Activated CD8-positive, alpha-beta memory T cell treated with anti-CD3 and anti-CD28 coated beads, Interleukin-2, amount 50 U/mL, for 4 hours (primary cell): ENCODE measurements at regions not wholly inside any gene's neighbourhood (a gene's known extent, or its start where the extent isn't known, plus 50 kb on each side); places are given as distances from the start of the nearest gene placed in this dataset.

ENCODE experiments used
- DNase-seq: peaks from one replicate; pipeline ENCODE4 v3.0.0-alpha.2; 2020

DNA sequence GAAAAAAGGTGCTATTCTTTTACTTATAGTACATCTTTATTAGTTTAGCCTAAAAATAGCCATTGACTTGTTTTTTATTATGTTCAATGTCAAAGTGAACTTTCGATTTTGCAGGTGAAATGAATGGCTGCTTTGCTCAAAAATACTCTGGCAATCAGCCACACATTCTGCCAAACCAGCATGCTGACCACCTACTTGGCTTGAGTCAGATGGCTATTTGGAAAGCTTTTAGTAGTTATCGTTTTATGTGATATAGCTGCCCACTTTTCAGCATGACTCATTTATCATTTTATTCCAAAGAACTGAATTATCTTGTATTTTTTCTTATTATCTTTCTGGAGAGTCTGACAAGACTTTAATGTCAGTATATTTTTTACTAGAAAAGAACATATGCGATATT lies 1615.8 kb upstream of the TMEFF2 start:
- DNase-seq = no peak

DNA sequence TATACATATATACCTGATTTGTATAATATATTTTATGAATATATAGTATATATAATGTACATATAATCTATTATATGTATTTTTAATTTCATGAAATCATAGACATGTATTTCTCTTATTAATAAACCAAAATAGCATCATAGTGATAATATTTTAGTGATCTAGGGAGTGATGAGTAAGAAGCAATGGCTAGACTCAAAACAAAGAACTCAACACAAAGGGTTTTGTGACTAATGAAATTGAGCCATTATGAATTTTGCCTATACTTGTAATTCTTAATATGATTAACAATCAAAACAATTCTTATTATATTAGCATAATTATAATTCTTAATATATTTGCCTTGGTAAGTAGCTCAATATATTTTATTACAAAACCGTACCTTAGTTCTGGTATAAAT lies 1614.1 kb upstream of the TMEFF2 start:
- no peak for DNase-seq

DNA sequence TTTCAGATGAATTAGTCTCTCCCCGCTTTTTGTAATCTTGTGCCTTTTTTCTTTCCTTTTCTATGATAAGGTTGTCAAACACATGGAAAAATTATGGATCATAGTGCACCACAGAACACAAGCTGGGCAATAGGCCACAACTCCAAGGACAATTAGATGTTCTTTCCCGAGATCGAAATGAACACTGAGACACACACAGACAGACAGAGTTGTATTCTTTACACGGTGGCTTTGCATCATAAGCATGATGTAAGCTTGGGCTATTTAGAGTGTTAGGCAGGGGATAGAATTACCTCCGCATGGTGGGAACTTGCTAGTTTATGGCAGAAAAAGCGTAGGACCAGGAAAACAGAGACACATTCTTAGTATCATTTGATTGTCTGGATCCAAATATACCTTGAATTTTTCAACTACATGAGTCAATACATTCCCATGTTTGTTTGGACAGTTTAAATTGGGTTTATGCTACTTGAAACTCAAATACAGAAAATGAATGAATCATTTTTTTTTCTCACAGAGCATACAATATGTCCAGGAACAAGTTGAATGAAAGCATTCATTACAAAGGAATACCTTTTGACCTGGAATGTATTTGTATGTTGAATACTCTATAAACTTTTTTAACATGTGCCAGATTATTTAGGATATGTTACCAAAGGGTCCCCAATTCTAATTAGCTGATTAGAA lies 1611.5 kb upstream of the TMEFF2 start:
- DNase-seq = no peak

DNA sequence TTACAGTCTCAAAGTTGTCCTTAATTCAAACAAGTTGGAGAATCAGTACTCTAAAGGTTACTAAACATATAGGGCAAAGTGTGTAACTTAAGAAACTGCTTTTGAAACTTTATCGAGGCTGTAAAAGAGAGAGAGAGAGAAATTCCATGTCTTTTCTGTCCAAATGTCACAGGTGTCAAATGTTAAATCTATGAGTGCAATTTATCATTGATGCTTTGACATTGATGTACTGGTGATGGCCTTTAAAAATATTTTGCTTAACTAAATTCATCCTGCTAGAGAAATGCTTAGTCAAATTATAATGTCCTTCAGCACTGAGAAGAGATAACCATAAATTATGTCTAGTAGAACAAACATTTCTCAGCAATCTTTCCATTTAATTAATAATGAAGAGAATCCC lies 1602.1 kb upstream of the TMEFF2 start:
- DNase-seq = no peak

DNA sequence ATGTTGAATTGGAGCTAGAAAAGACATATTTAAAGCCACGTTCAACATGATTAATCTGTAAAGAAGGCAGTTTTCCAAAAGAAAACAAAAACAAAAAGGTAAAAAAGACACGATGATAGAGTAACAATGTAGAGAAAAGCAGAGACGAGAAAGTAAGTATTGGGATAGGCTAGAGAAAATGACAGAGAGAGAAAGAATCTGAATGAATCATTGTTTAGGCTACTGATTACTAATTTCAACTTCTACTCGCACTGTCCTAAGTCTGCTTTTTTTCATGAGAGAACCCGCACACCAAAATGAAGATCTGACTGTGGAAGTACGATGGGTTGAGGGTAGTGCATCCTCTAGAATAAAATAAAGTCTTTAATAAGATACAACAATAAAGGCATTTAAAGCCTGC lies 1599.2 kb upstream of the TMEFF2 start:
- DNase-seq = no peak

DNA sequence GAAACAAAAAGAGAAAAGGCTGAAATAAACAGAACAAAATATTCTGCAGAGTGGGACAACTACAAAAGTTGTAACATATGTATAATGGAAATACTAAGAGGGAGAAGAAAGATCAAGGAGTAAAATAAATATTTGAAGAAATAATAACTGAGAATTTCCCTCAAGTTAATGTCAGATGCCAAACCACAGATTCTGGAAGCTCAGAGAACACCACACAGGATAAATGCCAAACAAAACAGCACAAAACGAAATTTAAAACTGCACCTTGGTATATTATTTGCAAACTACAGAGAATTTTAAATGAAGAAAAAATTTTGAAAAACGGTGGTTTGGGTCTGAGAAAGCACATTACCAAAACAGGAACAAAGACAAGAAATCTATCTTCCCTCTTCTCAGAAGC lies 1588.9 kb upstream of the TMEFF2 start:
- DNase-seq = no peak

DNA sequence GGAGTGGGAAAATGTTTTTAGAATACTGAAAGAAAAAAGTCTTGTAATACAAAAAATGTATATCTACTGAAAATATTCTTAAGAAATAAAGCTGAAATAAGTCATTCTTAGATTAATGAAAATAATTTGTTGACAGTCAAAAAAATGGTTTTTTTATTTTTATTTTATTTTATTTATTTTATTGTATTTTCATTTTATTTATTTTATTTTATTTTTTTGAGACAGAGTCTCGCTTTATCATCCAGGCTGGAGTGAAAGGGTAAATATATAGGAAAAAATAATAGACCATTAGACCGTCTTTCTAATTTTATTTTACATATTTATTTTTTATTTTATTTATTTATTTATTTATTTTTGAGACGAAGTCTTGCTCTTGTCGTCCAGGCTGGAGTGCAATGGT lies 1583.6 kb upstream of the TMEFF2 start:
- DNase-seq = no peak

DNA sequence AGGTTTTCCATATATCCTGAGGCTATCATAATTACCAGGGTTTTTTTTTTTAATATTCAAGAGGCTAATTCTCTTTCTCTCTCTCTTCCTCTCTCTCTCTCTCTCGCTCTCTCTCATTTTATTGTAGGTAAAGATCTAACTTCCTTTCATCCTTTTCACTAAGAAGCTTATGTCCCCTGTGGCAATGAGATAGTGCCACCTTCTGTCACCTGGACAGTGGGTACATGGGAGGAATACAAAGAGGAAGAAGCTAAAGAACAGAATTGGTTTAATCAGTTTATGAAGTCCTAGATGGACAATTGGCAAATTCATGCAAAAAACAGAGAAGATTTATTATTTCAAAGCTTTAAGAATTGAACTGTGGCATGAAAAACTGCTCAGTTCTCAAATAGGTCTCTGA lies 1582.3 kb upstream of the TMEFF2 start:
- no peak for DNase-seq

DNA sequence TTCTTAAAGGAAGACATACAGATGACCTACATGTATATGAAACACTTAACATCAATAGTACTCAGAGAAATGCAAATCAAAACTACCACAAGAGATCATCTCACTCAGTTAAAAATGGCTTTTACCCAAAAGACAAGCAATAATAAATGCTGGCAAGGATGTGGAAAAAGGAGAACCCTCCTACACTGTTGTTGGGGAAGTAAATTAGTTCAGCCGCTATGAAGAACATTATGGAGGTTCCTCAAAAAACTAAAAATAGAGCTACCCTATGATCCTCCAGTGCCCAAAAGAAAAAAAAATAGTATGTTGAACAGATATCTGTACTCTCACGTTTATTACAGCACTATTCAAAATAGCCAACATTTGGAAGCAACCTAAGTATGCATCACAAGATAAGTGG lies 1579.4 kb upstream of the TMEFF2 start:
- no peak for DNase-seq

DNA sequence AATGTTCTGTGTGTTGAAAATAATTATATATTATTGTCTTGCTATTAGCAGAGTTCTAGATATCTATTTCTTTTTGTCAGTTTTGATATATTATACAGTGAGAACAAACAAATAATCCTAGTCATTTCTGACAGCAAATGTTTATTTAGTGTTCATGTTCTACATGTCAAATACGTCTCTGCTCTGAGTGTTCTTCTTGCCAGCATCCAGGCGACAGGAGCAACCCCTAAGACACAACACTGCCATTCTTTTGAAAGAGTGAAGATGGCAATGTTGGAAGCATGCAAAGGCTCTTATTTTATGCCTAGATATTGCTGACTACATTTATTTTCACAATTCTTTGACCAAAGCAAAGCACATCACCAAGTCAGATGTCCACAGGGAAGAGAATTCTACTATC lies 1556.6 kb upstream of the TMEFF2 start:
- no peak for DNase-seq

DNA sequence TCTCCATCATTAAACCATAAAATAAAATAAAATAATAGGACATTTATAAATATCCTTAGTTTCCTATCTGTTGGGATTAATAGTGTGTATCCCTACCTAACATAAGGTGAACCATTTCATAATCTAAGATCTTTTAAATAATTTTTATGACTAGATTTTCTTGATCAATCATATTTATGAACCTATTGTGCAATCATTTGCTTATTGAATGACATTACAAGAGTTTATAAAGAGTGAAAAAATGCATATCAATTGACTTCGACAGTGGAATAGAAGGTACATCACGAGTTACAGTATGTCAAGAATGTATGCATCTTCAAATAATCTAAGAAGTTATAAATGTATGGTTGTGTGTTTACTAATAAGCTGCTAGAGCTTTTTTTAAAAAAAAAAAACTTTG lies 1554.8 kb upstream of the TMEFF2 start:
- no peak for DNase-seq

DNA sequence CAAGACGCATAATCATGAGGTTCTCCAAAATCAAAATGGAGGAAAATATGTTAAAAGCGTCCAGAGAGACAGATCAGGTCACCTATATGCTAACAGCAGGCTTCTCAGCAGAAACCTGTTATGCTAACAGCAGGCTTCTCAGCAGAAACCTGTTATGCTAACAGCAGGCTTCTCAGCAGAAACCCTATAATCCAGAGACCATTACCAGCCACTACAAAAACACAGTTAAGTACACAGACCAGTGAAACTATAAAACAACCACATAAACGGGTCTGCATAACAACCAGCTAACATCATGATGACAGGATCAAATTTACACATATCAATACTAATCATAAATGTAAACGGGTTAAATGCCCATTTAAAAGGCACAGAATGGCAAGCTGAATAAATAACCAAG lies 1548.4 kb upstream of the TMEFF2 start:
- no peak for DNase-seq

DNA sequence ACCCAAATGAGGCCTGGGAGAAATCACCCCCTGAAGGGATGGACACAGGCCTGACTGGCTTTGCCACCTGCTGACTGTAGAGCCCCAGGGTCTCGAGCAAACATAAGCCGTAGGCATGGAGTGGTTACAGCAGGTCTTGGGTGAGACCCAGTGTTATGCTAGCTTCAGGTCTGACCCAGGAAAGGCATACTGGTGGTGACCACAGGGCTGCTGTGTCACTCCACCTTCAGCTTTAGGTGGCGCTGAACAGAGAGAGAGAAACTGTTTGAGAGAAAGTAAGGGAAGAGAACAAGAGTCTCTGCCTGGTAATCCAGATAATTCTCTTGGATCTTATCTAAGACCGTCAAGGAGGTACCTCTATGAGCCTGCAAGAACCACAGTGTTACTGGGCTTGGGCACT lies 1544.2 kb upstream of the TMEFF2 start:
- no peak for DNase-seq

DNA sequence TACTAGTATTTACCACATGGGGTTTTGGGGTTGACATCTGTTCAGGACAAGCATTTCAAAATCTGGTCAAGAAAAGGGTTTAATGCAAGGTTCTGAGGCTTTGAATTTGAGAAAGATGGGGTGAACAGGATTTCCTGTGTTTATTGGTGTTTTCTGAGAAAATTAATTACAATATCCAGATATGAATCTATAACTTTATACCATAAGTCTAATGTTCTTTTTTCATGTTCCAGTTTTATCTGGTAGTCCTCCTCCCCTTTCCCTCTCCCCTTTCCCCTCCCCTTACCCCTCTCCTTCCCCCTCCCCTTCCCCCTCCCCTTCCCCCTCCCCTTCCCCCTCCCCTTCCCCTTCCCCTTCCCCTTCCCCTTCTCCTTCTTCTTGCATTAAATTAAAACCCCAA lies 1518.2 kb upstream of the TMEFF2 start:
- DNase-seq = no peak

DNA sequence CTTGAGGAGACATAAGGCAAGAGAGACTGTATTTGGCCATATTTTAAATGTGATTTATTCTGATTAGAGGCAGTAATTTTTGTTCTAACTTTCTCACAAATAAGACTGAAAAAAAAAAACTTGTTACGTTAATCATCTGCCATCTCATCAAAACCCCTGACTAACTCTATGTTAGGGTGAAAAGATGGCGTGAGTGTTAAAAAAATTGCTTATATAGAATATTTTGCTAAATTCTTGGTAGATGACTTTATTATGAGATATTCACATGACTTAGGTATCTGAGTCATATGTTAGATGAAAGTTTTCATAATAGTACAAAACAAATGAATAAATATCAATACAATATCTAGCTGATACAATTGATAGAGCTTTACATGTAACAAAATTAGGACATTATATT lies 1508.7 kb upstream of the TMEFF2 start:
- no peak for DNase-seq

DNA sequence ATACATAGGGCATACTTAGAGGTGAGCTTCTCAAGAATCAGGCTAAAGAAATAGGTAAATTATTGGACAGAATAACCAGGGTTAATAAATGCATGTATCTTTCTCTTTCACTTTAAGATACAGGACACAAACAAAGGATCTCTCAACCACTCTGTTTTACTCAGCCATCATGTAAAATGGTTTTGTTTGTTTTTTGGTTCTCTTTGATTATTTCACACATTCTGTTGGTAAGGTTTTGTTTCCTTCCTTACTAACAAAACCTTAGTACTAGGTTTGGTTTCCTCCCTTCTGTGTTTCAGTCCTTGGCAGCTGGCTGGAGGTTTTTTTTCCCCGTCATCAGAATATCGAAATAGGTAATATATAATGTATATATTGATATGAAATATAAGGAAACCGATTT lies 1506.8 kb upstream of the TMEFF2 start:
- DNase-seq = no peak

DNA sequence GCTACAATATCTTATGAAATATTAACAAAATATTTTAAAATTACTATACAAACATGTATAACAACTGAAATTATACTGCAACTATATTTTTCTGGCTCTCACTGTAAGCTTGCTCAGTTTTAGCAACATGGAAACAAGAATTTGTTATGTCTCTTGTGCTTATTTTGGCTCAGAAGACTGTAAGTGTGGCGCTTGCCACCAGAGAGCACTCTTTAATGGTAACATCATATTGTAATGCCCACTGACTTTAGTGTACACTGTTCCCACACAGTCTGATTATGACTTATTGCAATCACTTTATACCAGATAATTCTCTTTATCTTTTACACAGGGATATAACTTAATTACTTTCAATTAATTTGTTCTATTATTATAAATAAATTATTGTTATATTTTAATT lies 1500.6 kb upstream of the TMEFF2 start:
- no peak for DNase-seq

DNA sequence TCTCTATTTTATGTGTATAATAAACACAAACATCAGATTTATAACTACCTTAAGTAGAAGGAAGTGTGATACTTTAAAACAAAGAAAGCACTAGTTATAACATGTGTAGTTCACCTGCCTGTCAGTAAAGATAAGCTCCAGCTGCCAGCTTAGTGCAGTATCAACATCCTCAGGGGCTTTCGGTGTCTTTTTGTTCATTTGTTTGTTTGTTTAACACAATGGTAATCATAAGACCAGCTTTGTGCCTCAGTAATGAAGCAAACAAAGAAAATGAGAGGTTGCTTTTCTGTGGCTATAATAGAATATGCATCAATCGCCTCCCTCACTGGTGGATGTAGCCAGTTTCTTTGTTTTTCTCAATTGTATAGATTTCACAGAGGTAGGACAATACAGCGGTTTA lies 1499.0 kb upstream of the TMEFF2 start:
- no peak for DNase-seq

DNA sequence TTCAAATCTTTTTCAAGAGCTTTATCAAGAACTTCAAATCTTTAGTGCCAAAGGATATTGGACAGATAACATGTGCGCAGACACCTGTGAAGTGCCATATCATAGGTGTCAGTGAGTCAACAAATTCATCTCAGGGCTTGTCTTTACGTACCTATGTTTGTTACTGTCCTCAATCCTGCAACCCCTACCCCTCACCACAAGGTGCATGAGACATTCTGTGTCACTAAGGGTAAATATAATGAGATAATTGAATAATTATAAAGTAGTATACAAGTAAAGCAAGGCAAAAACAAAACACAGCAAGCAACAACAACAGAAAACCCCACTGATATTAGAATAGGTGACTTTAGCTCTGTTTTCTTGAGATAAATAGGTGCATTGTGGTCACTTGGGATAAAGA lies 1495.8 kb upstream of the TMEFF2 start:
- no peak for DNase-seq

DNA sequence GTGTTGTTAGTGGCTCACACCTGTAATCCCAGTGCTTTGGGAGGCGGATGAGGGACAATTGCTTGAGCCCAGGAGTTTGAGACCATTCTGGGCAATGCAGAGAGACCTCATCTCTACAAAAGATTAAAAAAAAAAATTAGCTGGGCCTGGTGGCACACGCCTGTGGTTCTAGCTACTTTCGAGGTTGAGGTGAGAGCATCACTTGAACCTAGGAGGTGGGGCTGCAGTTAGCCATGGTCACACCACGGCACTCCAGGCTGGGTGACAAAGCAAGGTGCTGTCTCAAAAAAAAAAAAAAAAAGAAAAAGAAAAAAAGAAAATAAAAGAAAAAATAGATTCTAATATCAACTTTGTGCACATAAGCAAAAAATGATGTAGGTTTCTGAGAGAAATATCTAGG lies 1492.5 kb upstream of the TMEFF2 start:
- no peak for DNase-seq

DNA sequence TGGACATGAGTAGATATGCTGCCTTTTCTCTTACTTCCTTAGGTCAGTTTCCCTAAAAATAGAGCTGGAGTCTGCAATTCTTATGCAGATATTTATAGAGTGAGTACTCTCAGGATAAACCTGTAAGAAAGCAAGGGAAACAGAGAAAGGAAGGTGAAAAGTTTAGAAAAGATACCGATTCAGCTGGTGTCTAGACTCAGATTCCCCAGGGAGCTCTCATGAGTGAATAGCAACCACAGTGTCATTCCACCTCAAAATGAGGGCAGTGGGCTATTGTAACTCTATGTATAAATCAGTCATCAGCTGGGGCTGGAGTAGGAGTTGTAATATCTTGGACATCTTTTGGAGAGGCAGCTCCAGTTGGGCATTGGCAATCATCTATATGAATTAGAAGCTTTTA lies 1485.1 kb upstream of the TMEFF2 start:
- DNase-seq = no peak

DNA sequence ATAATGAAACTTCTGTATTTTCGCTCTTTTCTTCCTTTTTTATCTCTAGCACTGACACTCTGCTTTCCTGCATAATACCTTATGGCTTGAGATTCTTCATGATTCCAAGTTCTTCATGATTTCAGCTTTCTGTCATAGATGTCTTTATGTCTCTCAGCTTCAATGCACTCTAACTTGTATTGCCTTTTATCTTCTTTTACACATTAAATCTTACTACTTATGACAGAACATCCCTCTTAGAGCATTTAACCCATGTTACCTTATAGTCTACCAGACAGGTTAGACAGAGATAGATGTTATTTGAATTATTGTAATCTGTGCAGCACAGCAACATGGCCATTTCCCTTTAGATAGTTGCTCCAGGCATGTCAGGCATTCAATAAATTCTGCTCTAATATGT lies 1475.7 kb upstream of the TMEFF2 start:
- no peak for DNase-seq

DNA sequence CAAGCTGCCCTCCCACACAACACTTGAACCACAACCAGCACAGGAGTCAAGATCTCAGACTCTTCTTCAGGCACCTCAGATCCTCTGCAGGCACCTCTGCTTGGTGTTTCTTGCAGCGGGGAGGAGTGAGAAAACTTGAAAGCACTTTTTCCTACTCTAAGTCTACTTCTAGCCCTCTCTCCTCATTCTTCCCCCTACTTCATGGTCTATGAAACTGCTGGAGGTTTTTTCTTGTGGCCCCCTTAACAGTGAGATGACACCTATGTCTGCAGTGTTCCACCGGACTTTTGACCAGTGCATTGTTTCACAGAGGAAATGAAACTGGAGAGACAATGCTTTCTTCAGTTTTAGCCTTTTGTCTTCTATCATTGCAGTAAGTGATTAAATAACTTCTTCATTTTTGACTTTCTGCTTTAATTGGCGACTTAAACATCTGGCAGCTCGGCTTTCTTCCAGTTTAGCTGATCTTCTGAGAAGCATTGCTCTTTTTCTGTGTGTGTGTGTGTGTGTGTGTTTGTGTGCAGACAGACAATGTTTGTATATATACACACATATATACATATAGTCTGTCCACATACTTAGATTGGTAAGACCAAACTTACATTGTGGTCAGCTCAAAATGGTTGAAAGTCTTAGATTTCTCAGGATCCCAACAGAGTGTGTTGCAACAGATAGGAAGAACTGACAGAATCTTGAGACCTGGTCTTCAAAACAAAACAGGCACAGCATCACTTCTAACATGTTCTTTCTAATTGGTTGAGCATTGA lies 1474.0 kb upstream of the TMEFF2 start:
- no peak for DNase-seq

DNA sequence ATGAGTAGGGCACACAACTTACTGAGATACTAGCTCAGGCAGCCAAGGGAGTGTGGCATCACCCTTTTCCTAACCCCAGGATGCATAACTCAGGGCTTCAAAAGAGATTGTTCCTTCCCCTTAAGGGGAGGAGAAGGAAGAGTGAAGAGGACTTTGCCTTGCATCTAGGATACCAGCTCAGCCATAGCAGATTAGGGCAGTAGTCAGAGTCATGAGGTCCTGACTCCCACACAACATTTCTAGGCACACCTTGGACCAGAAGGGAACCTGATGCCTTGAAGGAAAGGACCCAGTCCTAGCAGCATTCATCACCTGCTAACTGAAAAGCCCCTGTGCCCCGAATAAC lies 1433.2 kb upstream of the TMEFF2 start:
- DNase-seq = no peak
